HepG2 (cell line): ENCODE measurements at regions not wholly inside any gene's neighbourhood (a gene's known extent, or its start where the extent isn't known, plus 50 kb on each side); places are given as distances from the start of the nearest gene placed in this dataset.

Source experiments
- ATAC-seq: fragments of 200-7000 bp; cut with Tn5 transposase; 3 replicates; pipeline ENCODE4 v1.9.1; 2020; ENCODE audit warnings: mild to moderate bottlenecking, moderate library complexity
- BruUV-seq: library from RNA; stranded (reverse); fragments of 400-500 nt; replicated peaks from 2 replicates; lab custom pipeline; 2021; lab: Mats Ljungman, UMichigan
- CTCF ChIA-PET: fragments of 300-600 bp; formaldehyde crosslinking; extraction: SDS; loops from one replicate; lab custom pipeline; 2021; ENCODE audit warnings: low total read pairs, inconsistent platforms, low intra/inter-chr PET ratio; lab: Yijun Ruan, JAX
- POLR2A ChIA-PET: fragments of 350-600 bp; sonication (Branson Sonifier 250); formaldehyde crosslinking; loops from one replicate; lab custom pipeline; 2020; ENCODE audit warnings: antibody characterized with exemption, inconsistent platforms; lab: Yijun Ruan, JAX
- DNase-seq: peaks from one replicate; pipeline ENCODE4 v3.0.0-alpha.2; 2015; ENCODE audit warnings: low spot score
- FAIRE-seq: peaks from 3 replicates; lab custom pipeline; 2011; peaks lifted over from hg19 to GRCh38; lab: Jason Lieb, UNC
- H2AFZ ChIP-seq: one replicate; pipeline ENCODE4 v1.6.1; 2011; ENCODE audit warnings: low read length, inconsistent platforms
- H3K27ac ChIP-seq: fragments of 300-600 bp; 3 replicates; pipeline ENCODE4 v1.8.0; 2011; ENCODE audit warnings: mixed run types, mild to moderate bottlenecking, mixed read lengths, low read length, inconsistent platforms; ENCODE audit not compliant: insufficient read depth; ENCODE audit errors: extremely low read length
- H3K27me3 ChIP-seq, 2 experiments: fragments of 200-600 bp in 1 of 2; 2 replicates in 1 of 2; 3 replicates in 1 of 2; pipeline versions ENCODE4 v1.6.0 to v1.8.0; 2011; ENCODE audit warnings: low read length in 2 of 2, mild to moderate bottlenecking in 2 of 2, moderate library complexity in 2 of 2, inconsistent platforms in 1 of 2; ENCODE audit not compliant: insufficient read depth in 2 of 2, control insufficient read depth in 1 of 2
- H3K36me3 ChIP-seq, 2 experiments: fragments of 200-600 bp in 1 of 2; replicated peaks in 1 of 2; 2 replicates in 1 of 2; 3 replicates in 1 of 2; pipeline versions ENCODE4 v1.5.1 to v1.8.0; 2011; ENCODE audit warnings: low read length in 2 of 2, inconsistent platforms in 1 of 2; ENCODE audit not compliant: insufficient read depth in 2 of 2, control insufficient read depth in 1 of 2
- H3K4me1 ChIP-seq: 2 replicates; pipeline ENCODE4 v1.5.1; 2012; ENCODE audit warnings: low read length, inconsistent platforms; ENCODE audit not compliant: insufficient read depth
- H3K4me2 ChIP-seq: 2 replicates; pipeline ENCODE4 v1.6.0; 2011; ENCODE audit warnings: low read depth, low read length, inconsistent platforms
- H3K4me3 ChIP-seq, 3 experiments: fragments of 200-600 bp in 1 of 3; sonication (generic), shearing (Covaris generic) in 1 of 3; replicated peaks in 1 of 3; 2 replicates each; pipeline ENCODE4 v1.5.1; 2011 to 2016; ENCODE audit warnings: low read length in 3 of 3, inconsistent platforms in 2 of 3, low read depth in 2 of 3, mild to moderate bottlenecking in 2 of 3, control low read depth in 1 of 3, mixed read lengths in 1 of 3; ENCODE audit not compliant: insufficient read depth in 1 of 3
- H3K79me2 ChIP-seq: one replicate; pipeline ENCODE4 v1.6.1; 2011; ENCODE audit warnings: low read length, inconsistent platforms; ENCODE audit not compliant: insufficient read depth
- H3K9ac ChIP-seq: 2 replicates; pipeline ENCODE4 v1.6.0; 2011; ENCODE audit warnings: mild to moderate bottlenecking, low read depth, low read length, inconsistent platforms; ENCODE audit not compliant: insufficient read depth
- H3K9me3 ChIP-seq: 2 replicates; pipeline ENCODE4 v1.5.1; 2012; ENCODE audit warnings: mild to moderate bottlenecking, low read length
- H4K20me1 ChIP-seq: 2 replicates; pipeline ENCODE4 v1.6.0; 2011; ENCODE audit warnings: inconsistent platforms, mild to moderate bottlenecking, low read length, moderate library complexity; ENCODE audit not compliant: insufficient read depth
- BCL3 ChIP-seq: sonication (generic); formaldehyde crosslinking; IDR thresholded peaks from 2 replicates; pipeline ENCODE4 v1.5.1; 2020; ENCODE audit warnings: mild to moderate bottlenecking, missing genetic modification reagents, moderate library complexity
- FOXK2 ChIP-seq: fragments of 450-650 bp; IDR thresholded peaks from 2 replicates; pipeline ENCODE4 v1.6.1; 2016
- GABPB1 ChIP-seq: IDR thresholded peaks from 2 replicates; pipeline ENCODE4 v1.6.1; 2016; ENCODE audit warnings: mild to moderate bottlenecking, missing genetic modification reagents, moderate library complexity, missing compliant biosample characterization
- GATAD2A ChIP-seq: IDR thresholded peaks from 2 replicates; pipeline ENCODE4 v1.6.1; 2016
- GFI1 ChIP-seq: sonication (generic); formaldehyde crosslinking; IDR thresholded peaks from 2 replicates; pipeline ENCODE4 v1.5.0; 2020; ENCODE audit warnings: missing genetic modification reagents, mild to moderate bottlenecking, borderline replicate concordance
- IKZF5 ChIP-seq: IDR thresholded peaks from 2 replicates; pipeline ENCODE4 v1.6.1; 2018; ENCODE audit warnings: missing genetic modification reagents, mild to moderate bottlenecking, missing compliant biosample characterization
- IRF9 ChIP-seq: sonication (generic); formaldehyde crosslinking; IDR thresholded peaks from 2 replicates; pipeline ENCODE4 v1.8.0; 2022; ENCODE audit warnings: missing genetic modification reagents, mild to moderate bottlenecking, borderline replicate concordance
- NR2F6 ChIP-seq, 2 experiments: IDR thresholded peaks; 2 replicates each; pipeline ENCODE4 v1.6.1; 2016; ENCODE audit warnings: antibody characterized with exemption in 1 of 2, mild to moderate bottlenecking in 1 of 2
- PHF21A ChIP-seq: sonication (generic); formaldehyde crosslinking; IDR thresholded peaks from 2 replicates; pipeline ENCODE4 v1.5.0; 2020; ENCODE audit warnings: mild to moderate bottlenecking, missing genetic modification reagents
- PRDM15 ChIP-seq: sonication (generic); formaldehyde crosslinking; IDR thresholded peaks from 2 replicates; pipeline ENCODE4 v1.4.0; 2020; ENCODE audit warnings: missing genetic modification reagents
- RORA ChIP-seq: sonication (generic); formaldehyde crosslinking; IDR thresholded peaks from 2 replicates; pipeline ENCODE4 v1.5.0; 2020; ENCODE audit warnings: mild to moderate bottlenecking, missing genetic modification reagents, moderate library complexity
- SAP130 ChIP-seq: IDR thresholded peaks from 2 replicates; pipeline ENCODE4 v1.6.1; 2016; ENCODE audit warnings: low read depth
- SATB2 ChIP-seq: sonication (generic); formaldehyde crosslinking; IDR thresholded peaks from 2 replicates; pipeline ENCODE4 v1.5.0; 2020; ENCODE audit warnings: missing genetic modification reagents
- ZFP62 ChIP-seq: sonication (generic); formaldehyde crosslinking; IDR thresholded peaks from 2 replicates; pipeline ENCODE4 v1.4.0; 2020; ENCODE audit warnings: missing genetic modification reagents
- ZNF563 ChIP-seq: sonication (generic); formaldehyde crosslinking; IDR thresholded peaks from 2 replicates; pipeline ENCODE4 v1.8.0; 2022; ENCODE audit warnings: mild to moderate bottlenecking, moderate library complexity, missing genetic modification reagents
- WGBS: methylation state at CpG from one replicate; pipeline ENCODE4 v1.1.6; 2017; ENCODE audit warnings: low lambda C conversion rate; 5-methylcytosine and 5-hydroxymethylcytosine counted together
- in situ Hi-C: cut with HindIII; loops from 2 replicates; pipeline ENCODE4 v1.10.0; 2017; ENCODE audit warnings: low pct_unique_long_range_greater_than_20kb; ENCODE audit not compliant: extremely low pct_ligation_motif_present
- intact Hi-C: fragments of 100-400 bp; cut with micrococcal nuclease; formaldehyde crosslinking; loops from one replicate; pipeline ENCODE4 v1.10.0; 2022; ENCODE audit not compliant: unreplicated experiment

- POLR2A ChIA-PET = no interaction called here
- Histone ChIP-seq H3K27me3 (no peaks in the 10 kb centered on the region; a peak in 1 of 5 replicates), H3K79me2 (no peaks in the 10 kb centered on the region), H3K27ac (no peak overlapping the region), H3K4me1 (no peaks in the 10 kb centered on the region), H3K9ac (no peak overlapping the region), H3K4me3 (no peak overlapping the region), H4K20me1 (no peaks in the 10 kb centered on the region), H3K4me2 (no peak overlapping the region), H3K36me3 (no peaks in the 10 kb centered on the region), H2AFZ (no peak overlapping the region), H3K9me3 (peaks cover 9% of the 10 kb centered on the region; the same call in 1 of the 2 replicates)
- BruUV-seq = no TSS peak
- TF ChIP-seq NR2F6 (IDR thresholded peaks at IDR 0.05) (no peak), NR2F6 (CRISPR knock-in tag; IDR thresholded peaks at IDR 0.05) (no peak), PHF21A (CRISPR knock-in tag) (no peak), SAP130 (CRISPR knock-in tag) (no peak), ZFP62 (CRISPR knock-in tag) (no peak), SATB2 (no peak), GATAD2A (CRISPR knock-in tag) (no peak), PRDM15 (CRISPR knock-in tag) (no peak), FOXK2 (no peak), RORA (no peak), IRF9 (CRISPR knock-in tag) (no peak), GABPB1 (no peak), ZNF563 (CRISPR knock-in tag) (no peak), GFI1 (CRISPR knock-in tag) (no peak), IKZF5 (CRISPR knock-in tag) (no peak), BCL3 (no peak)
- FAIRE-seq (no peak), ATAC-seq (no peak), DNase-seq (no peak)
- CTCF ChIA-PET = no interaction called here
- in situ Hi-C loops = no loop called here
- 13% methylated on average over 4 of the region's 4 CpGs for WGBS
- intact Hi-C loops = no loop called here
Observed at GRCh38 chr13:103862525-103862924, 796.3 kb upstream of the SLC10A2 start.
